Lung microvascular endothelial cell (primary cell): ENCODE measurements at regions not wholly inside any gene's neighbourhood (a gene's known extent, or its start where the extent isn't known, plus 50 kb on each side); places are given as distances from the start of the nearest gene placed in this dataset.
"Not testable (repeated sequence)": the region's sequence is repeated elsewhere in the genome, so short reads cannot be mapped to it uniquely, and the experiment has no call there.

ENCODE experiments used
- DNase-seq, 2 donors: peaks; one replicate each; pipeline versions ENCODE4 v3.0.0 to v3.0.0-alpha.2; 2010; ENCODE audit warnings: low read depth in 2 of 2

DNA sequence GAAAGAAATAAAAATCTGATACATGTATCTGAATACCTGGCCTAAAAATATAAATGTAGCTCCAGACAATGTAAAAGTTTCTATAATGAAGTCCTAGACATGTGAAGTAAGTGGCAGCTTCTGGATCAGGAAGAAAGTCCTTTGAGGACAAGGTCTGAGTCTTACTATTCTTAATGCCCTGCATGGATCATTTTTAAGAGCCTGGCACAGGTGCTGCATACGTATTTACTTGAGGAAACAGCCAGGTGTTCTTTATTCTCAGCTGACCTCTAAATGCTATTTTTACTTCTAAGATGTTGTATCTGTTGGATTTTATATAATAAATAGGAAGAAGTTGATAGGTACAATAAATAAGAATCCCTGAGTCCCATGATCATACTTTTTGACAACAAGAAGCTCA, 750.0 kb upstream of the LUZP2 start:
- no peak for DNase-seq

DNA sequence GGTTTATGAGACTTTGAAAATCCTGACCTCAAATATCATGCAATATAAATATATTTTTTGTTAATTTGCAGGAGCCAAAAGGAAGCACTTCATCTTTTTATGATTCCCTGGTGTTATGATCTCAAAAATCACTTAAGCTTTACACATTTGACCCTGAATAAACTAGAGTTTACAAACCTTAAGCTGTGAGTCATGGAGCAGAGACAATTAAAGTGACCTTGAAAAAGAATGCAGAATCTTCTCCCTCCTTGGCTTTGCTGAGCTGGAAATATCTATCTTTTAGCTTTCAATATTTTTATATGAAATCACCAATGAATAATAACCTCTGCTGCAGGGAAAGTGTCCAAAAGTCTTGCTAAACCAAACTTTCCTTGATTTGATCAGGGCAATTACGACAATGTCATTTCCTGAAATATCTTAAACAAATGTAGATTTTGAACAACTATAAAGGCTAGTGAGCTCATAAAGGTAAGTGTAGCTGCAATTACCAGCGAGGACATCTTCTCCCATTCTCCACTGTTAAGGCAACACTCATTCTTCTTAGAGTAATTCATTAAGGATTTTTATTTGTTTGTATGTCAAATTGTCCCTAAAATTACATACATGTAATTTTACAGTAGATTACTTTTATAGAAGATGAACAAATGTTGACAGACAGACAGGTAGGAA, 747.0 kb upstream of the LUZP2 start:
- DNase-seq = no peak

DNA sequence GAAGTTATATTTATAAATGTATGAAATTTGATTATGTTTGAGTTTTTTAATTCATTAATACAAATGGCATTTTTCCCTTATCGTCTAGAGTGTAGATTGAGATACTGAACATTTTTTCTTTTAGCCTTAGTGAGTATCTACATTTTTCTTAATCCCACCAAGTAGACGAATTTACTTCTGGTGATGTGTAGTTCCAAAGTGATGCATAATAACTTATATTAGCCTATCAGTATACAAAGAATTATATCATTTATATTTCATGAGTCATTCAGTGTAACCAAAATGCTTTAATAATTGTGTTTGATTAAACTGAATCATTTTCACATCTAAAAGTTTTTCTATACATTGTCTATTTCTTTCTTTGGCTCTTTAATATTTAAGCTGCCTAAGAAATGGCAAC, 745.6 kb upstream of the LUZP2 start:
- no peak for DNase-seq

DNA sequence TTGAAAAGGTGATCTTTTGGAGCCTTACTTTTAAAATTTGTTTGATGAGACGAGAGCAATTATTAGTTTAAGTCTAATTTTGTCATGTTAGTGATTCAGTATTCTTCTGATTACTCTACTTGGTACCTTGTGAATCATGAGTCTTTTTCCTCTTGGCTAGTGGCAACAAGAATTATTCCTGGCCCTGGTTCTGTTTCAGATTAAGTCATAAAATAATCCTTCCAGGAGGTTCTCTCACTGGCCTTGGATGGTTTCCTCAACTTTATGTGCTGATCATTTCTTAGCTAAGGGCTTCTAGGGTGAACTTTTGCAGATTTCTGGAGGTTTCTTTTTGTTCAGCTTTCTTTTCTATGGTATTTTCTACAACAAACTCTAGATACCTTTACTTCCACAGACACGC, 741.8 kb upstream of the LUZP2 start:
- DNase-seq = no peak

DNA sequence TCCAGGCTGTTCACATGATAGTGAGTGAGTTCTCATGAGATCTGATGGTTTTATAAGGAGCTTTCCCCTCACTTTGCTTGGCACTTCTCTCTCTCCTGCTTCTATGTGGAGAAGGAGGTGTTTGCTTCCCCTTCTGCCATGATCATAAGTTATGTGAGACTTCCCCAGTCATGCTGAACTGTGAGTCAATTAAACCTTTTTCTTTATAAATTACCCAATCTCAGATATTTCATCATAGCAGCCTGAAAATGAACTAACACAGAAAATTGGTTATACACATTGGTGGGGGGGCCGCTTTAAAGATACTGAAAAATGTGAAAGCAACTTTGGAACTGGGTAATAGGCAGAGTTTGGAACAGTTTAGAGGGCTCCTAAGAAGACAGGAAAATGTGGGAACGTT, 741.1 kb upstream of the LUZP2 start:
- DNase-seq = no peak

DNA sequence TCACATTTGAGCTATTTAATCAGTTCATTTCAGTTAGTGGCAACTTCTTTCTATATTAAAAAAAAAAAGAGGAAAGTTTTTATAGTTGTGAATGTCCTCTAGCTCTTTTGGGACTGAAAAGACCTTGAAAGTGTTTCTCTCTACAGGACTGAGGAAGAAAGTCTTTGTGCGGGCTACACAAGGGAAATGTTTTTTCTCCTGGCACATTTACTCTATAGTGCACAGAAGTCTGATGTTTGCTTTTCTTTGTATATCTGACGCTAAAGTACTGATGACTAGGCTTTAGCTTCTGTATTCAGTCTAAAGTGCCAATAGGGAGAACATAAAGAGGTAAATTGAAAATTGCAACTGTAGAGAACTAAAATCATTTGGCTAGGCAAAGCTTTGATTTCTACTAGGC, 737.4 kb upstream of the LUZP2 start:
- DNase-seq = no peak

DNA sequence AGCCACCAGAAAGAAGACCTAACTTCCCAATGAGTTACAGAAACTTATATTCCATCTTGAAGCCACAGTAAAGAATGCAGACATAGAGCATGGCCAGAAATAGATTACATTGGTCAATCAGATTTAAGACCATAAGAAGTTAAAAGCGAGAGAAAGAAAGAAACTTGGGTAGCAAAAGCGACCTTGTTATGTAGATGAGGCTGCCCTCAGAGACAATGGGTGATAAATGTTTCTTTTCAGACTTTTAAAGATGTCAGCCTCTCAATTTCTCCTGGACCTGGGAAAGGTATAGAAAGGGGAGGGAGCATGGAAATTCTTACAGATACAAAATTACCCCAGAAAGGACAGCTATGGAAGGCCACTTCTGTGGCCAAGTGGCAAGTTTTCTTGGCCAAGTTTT, 732.6 kb upstream of the LUZP2 start:
- DNase-seq = no peak

DNA sequence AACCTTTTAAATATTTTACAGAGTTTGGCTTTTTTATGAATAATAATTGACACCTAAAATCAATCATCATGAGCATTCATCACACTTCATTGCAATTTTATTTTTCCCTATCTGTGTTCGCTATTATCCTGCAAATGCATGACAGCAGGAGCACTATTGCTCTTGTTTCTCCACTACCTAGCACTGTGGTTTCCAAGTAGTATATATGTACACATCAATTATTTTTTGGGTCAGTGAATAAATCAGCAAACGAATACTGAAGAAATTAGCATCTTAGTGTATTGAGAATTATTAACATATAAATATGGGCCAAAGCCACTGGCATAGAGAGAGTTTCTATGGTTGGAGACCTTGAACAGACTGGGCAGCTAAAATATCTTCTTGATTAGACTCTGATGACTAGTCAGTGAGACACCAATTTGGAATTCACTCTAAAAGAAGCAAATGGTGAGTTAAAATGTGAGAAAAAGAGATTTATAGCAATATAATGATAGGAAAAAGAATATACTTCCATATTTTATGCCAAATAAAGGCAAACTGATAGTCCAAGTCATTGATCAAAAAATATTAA, 731.1 kb upstream of the LUZP2 start:
- no peak for DNase-seq

DNA sequence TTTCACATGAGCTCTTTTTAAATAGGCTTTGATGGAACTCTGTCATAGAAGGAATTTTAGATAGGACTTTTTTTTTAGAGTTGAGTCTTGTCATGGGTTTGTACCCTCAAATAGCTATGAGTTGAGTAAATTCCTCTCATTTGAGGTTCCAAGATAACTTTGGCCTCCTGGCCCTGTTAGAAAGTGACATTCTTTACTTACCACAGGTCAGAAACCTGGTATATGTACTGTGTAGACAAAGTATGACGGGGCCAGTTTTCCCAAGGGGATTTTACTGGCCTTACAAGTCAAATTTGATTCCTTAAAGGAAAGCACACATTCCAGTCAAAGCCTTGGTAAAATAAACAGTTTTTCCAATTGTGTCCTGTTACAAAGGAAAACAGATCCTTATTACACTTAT, 729.3 kb upstream of the LUZP2 start:
- DNase-seq = no peak

DNA sequence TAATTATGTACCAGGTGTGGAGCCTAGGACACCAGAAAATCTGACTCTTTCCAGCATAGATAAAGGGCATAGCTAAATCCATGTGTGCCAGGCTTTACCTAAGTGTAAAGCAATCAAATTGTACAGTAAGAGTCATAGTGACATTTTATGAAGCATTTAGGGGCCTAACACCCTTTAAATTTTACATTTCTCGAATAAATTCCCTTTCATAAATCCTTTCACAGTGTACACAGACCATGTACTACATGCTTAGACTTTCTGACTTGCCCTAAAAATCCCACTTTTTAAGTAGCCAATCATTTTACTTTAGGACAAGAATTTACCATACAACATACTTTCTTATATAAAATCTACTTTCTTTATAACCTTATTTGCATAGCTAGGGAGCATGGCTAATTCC, 727.6 kb upstream of the LUZP2 start:
- DNase-seq = no peak

DNA sequence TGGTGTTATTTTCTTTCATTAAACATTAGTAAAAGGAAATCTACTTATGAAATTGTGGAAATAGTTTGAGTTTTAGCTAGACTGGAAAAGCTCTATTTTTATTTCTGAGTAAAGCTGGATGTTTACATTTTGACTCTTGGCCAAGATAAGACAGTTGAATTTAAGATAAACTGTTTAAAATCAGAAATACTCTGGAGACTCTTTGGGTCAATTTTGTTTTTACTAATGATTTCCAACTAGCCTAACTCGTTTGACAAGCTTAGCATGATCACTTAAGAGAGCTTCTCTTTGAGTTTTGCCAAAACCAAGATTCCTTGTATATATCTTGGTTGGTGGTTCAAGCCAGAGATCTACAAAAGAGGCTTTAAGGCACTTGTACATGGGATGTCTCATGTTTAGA, 724.8 kb upstream of the LUZP2 start:
- no peak for DNase-seq

DNA sequence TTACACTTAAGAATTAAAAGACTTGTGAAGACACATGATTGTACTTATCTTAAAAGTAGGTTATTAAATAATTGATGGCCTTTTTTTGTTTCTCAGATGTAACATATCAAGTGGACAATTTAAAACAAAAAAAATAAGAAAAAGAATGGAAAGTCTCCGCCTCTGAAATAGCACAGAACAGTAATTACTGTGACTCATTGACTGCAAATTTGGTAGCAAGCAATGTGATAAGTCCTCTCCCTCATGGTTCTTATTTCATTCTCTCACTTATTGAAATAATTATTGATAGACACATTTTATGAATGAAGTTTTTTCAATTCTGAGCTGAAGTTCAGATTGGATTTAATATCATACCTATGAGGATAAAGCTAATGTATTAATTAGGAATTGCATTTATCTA, 717.9 kb upstream of the LUZP2 start:
- no peak for DNase-seq

DNA sequence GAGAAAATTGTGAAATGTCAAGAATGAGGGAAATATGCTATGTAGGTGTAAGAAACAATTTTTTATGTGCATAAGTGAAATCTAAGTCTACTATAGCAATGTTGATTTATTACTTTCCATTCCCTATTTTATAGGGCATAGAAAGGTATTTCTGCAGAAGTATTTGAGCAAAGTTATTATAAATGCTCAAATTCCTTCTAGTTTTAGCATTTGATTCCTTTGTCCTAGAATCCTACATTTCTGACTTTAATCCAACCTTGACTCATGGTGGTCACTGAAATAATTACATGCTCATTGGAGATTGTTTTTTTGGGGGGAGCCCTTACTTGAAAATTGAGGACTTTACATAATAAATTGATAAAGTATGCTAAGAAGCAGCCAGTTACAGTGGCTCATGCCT, 716.6 kb upstream of the LUZP2 start:
- no peak for DNase-seq

DNA sequence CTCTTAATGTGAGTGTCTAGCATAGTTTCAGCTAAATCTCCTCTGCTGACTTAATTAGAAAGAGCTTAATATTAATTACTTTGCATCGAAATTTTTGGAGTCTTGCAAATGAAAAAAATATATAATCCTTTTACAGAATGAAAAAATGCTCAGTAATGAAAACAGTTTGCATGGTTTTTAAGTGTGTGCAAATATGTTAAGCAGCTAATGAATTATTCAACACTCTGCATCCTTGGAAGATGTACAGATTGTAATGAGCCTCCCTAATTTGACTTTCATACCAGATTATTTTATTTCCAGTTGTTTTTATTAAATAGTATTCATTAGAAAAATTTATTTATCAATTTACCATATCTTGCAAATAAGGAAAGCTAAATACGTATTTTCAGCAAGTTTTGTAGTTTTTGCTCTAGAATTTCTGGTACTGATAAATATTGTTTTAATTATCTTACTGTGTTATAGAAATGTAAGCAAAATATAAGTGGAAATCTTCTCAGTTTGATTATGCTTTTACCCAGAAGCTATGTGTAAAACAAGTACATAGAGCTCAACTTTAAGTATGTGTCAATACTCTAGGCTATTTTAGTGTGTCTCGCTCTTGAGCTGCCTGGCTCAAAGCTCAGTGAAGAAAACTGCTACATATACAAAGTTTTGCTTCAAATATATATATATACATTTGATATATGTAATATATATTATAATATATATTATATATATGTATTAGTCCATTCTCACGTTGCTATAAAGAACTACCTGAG, 714.9 kb upstream of the LUZP2 start:
- DNase-seq = no peak

DNA sequence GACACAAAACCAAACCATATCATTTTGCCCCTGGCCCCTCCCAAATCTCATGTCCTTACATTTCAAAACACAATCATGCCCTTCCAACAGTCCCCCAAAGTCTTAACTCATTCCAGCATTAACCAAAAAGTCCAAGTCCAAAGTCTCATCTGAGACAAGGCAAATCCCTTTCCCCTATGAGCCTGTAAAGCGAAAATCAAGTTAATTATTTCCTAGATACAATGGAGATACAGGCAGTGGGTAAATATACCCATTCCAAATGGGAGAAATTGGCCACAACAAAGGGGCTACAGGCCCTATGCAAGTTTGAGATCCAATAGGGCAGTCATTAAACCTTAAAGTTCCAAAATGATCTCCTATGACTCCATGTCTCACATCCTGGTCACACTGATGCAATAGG, 709.9 kb upstream of the LUZP2 start:
- DNase-seq = not testable (repeated sequence)

DNA sequence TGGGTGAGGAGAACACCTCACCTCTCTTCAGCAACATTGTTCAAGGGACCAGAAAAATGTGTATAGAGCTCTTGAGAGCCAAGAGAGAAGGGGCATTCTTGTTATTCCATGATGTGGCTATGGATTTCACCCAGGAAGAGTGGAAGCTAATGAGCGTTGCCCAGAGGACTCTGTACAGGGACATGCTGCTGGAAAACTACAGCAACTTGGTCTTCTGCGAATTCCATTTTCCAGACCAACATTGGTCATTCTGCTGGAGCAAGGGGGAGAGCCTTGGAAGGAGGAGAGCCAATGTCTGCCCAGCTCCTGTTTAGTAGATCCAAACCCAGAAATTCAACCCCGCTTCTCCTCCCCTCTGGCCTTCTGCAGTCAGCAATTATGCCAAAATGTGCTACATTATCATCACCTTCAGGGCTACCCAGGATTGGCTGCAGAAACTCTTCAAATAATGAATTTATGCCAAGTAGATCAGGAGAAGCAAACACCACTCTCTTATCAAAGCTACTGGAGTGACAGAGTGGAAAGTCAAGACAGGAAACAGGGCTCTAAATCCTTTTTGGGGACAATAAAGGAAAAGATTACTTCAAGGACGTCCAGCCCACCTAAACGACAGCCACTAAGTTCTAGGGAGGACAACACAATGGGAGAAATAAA, 707.5 kb upstream of the LUZP2 start:
- no peak for DNase-seq

DNA sequence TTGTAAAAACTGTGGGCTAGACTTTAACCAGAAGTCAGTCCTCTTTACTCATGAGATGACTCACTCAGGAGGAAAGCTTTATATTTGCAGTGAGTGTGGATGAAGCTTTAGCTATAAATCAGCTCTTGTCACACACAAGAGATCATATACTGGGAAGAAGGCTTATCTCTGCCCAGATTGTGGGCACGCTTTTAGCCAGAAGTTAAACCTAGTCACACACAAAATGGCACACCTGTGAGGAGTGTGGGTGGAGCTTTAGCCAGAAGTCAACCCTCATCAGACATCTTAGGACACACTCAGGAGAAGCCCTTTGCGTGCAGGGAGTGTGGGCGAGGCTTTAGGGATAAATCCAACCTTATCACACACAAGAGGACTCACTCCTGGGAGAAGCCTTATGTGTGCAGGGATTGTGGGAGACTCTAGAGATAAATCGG, 706.9 kb upstream of the LUZP2 start:
- no peak for DNase-seq

DNA sequence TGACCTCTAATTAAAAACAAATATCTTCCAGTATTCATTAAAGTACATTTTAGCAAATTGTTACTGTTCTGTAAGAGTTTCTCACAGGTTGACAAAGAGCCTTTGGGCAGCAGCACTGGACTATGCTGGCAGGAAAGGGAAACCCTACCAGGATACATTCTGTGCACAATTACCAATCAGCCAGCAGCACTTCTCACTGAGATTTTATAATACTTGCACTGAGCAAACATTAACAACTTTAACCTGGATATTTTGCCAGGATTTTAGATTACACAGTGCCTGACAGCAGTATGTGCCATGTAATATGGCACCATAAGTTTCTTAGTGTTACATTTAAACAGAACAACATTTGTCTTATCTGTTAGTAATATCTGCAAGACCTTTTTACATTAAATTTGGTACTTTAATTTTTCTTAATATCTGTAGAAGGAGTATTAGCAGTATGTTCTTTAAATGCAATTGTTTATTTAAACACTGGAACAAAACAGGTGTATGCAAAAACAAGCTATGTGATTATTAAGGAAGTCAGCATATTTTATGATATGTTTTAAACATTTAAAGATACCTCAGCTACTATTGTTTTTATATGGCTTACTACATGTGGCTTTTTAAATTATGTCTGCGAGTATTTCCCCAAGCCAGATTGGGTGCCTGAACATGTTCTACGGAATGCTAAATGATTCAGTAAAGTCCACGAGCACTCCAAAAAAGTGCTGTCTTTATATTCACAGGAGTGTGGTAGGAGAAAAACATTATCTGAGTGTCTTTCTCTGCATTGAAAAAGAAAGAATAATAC, 699.0 kb upstream of the LUZP2 start:
- DNase-seq = no peak

DNA sequence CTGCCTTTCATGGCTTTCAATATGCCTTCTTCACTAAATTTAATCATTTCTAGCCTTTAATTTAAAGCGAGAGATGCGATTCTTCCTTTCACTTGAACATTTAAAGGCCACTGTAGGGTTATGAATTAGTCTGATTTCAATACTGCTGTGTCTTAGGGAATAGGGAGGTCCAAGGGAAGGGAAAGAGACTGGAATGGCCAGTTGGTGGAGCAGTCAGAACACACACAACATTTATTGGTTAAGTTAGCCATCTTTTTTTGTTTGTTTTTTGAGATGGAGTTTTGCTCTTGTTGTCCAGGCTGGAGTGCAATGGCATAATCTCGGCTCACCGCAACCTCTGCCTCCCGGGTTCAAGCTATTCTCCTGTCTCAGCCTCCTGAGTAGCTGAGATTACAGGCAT, 662.5 kb upstream of the LUZP2 start:
- DNase-seq = peak in 1 of 2 donors; percentile 29

DNA sequence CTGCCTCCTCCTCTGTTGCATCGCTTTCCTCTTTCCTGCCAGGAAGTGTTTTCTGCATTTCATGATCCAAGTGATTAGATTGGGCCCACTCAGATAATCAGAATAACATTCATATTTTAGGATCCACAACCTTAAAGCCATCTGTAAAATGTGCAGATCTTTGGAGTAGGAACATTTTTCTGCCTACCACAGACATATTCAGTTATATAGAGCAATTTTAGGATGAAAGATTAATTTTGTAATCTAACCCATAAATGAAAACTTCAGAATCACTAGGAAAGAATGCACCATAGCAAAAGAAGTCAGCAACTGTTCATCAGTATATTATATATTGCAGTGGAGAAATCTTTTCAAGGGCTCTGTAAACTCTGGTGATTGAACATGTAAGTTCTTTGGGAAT, 659.9 kb upstream of the LUZP2 start:
- DNase-seq = no peak

DNA sequence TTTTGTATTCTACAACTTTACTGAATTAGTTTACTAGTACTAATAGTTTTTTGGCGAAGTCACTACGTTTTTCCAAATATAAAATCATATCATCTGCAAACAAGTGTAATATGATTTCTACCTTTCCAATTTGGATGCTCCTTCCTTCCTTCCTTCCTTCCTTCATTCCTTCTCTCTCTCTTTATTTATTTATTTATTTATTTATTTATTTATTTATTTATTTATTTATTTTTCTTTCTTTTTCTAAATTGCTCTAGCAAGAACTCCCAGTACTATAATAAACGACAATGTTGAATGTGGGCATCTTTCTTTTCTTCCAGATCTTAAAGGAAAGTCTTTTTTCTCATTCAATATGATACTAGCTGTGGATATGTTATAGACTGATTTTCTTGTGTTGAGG, 656.0 kb upstream of the LUZP2 start:
- no peak for DNase-seq

DNA sequence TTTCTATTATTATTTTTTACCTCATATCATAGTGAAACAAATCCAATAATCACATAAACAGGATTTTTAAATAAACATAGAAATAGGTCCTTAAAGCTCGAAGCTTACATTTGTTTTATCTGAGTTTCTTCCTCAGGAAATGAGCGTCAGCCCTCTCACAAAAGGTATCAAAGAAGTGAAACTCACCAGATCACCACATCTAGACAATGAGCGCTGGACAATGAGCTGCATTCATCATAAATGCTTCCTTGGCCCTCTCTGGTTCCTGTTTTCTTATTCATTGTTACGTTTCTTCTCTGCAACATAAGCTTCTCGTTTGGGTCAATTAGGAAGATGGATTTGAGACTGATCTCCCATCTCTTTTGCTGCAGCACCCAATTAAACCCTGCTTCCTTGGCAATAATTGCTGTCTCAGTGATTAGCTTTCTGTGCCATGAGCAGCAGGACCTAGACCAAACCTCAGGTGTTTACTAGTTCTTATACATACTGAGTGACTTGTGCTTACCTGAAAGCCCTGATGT, 649.9 kb upstream of the LUZP2 start:
- DNase-seq = peak in 1 of 2 donors; percentile 9
